SK-N-SH (cell line): ENCODE measurements at regions not wholly inside any gene's neighbourhood (a gene's known extent, or its start where the extent isn't known, plus 50 kb on each side); places are given as distances from the start of the nearest gene placed in this dataset.
"Not testable (repeated sequence)": the region's sequence is repeated elsewhere in the genome, so short reads cannot be mapped to it uniquely, and the experiment has no call there.

Experiments used
- CTCF ChIA-PET: fragments of 300-600, 350-600 bp; formaldehyde crosslinking; extraction: SDS; loops from one replicate; lab custom pipeline; 2021; lab: Yijun Ruan, JAX
- POLR2A ChIA-PET: fragments of 350-600 bp; sonication (Branson Sonifier 250); formaldehyde crosslinking; extraction: SDS; loops from one replicate; lab custom pipeline; 2020; ENCODE audit warnings: antibody characterized with exemption, inconsistent platforms; lab: Yijun Ruan, JAX
- DNase-seq: peaks from one replicate; pipeline ENCODE4 v3.0.0; 2012
- H2AFZ ChIP-seq: fragments of 200-600 bp; sonication (generic); 2 replicates; pipeline ENCODE4 v1.8.1; 2016; ENCODE audit warnings: antibody characterized with exemption, mild to moderate bottlenecking, low read depth
- H3F3A ChIP-seq: fragments of 200-600 bp; sonication (generic); replicated peaks from 2 replicates; pipeline ENCODE3; 2016; ENCODE audit warnings: antibody characterized with exemption, mild to moderate bottlenecking; ENCODE audit not compliant: insufficient read depth
- H3K27ac ChIP-seq, 2 experiments: fragments of 200-500 bp in 1 of 2; fragments of 200-600 bp in 1 of 2; sonication (Bioruptor generic) in 1 of 2; sonication (generic), shearing (Covaris generic) in 1 of 2; 2 replicates each; pipeline versions ENCODE4 v1.5.1 to v1.6.1; 2014 to 2016; ENCODE audit warnings: low read depth in 2 of 2, inconsistent platforms in 1 of 2, low read length in 1 of 2, mild to moderate bottlenecking in 1 of 2, mixed read lengths in 1 of 2
- H3K27me3 ChIP-seq: fragments of 200-600 bp; sonication (generic), shearing (Covaris generic); 2 replicates; pipeline ENCODE4 v1.6.1; 2016; ENCODE audit warnings: mixed run types; ENCODE audit not compliant: insufficient read depth
- H3K36me3 ChIP-seq, 2 experiments: fragments of 200-500 bp in 1 of 2; fragments of 200-600 bp in 1 of 2; sonication (Bioruptor generic) in 1 of 2; sonication (generic) in 1 of 2; replicated peaks in 1 of 2; 2 replicates each; pipeline versions ENCODE3 to v1.5.1; 2014 to 2016; ENCODE audit warnings: low read length in 1 of 2, mild to moderate bottlenecking in 1 of 2; ENCODE audit not compliant: insufficient read depth in 2 of 2, control insufficient read depth in 1 of 2
- H3K4me1 ChIP-seq, 2 experiments: fragments of 200-500 bp in 1 of 2; fragments of 200-600 bp in 1 of 2; sonication (Bioruptor generic) in 1 of 2; sonication (generic), shearing (Covaris generic) in 1 of 2; 2 replicates each; pipeline versions ENCODE4 v1.5.1 to v1.6.1; 2014 to 2016; ENCODE audit warnings: low read depth in 1 of 2, low read length in 1 of 2, mixed run types in 1 of 2; ENCODE audit not compliant: insufficient read depth in 2 of 2, control insufficient read depth in 1 of 2
- H3K4me2 ChIP-seq: fragments of 200-600 bp; sonication (generic), shearing (Covaris generic); 2 replicates; pipeline ENCODE4 v1.6.1; 2017; ENCODE audit warnings: mixed run types
- H3K4me3 ChIP-seq, 2 experiments: fragments of 200-500 bp in 1 of 2; fragments of 200-600 bp in 1 of 2; sonication (Bioruptor generic) in 1 of 2; sonication (generic), shearing (Covaris generic) in 1 of 2; 2 replicates each; pipeline versions ENCODE4 v1.5.1 to v1.8.1; 2014 to 2016; ENCODE audit warnings: low read depth in 2 of 2, inconsistent platforms in 1 of 2, low read length in 1 of 2, mild to moderate bottlenecking in 1 of 2, mixed read lengths in 1 of 2, moderate library complexity in 1 of 2
- H3K79me2 ChIP-seq: fragments of 200-600 bp; sonication (generic); 2 replicates; pipeline ENCODE4 v1.8.1; 2017; ENCODE audit warnings: mild to moderate bottlenecking; ENCODE audit not compliant: insufficient read depth
- H3K9ac ChIP-seq: fragments of 200-600 bp; sonication (generic); 2 replicates; pipeline ENCODE4 v1.6.1; 2017; ENCODE audit warnings: mixed run types
- H3K9me2 ChIP-seq: fragments of 200-600 bp; sonication (generic); 2 replicates; pipeline ENCODE4 v1.6.1; 2017; ENCODE audit warnings: mixed run types
- H3K9me3 ChIP-seq: fragments of 200-600 bp; sonication (generic); 2 replicates; pipeline ENCODE4 v1.6.1; 2017; ENCODE audit warnings: mixed run types, mild to moderate bottlenecking, moderate library complexity
- H4K20me1 ChIP-seq: fragments of 200-600 bp; sonication (generic); 2 replicates; pipeline ENCODE4 v1.6.1; 2017; ENCODE audit warnings: mild to moderate bottlenecking, mixed run types; ENCODE audit not compliant: insufficient read depth
- CHD2 ChIP-seq: fragments of 150-350 bp; IDR thresholded peaks from 2 replicates; pipeline ENCODE4 v1.6.1; 2018; ENCODE audit warnings: low read length; ENCODE audit not compliant: partially characterized antibody
- FOXM1 ChIP-seq: IDR thresholded peaks from 2 replicates; pipeline ENCODE4 v1.4.0; 2012; ENCODE audit warnings: low read depth, mild to moderate bottlenecking
- JUND ChIP-seq: IDR thresholded peaks from 2 replicates; pipeline ENCODE4 v1.4.0; 2012
- MAX ChIP-seq: IDR thresholded peaks from 2 replicates; pipeline ENCODE4 v1.4.0; 2012; ENCODE audit warnings: low read depth
- NFIC ChIP-seq: IDR thresholded peaks from 2 replicates; pipeline ENCODE4 v1.4.0; 2012; ENCODE audit warnings: borderline replicate concordance
- PBX3 ChIP-seq: IDR thresholded peaks from 2 replicates; pipeline ENCODE4; 2012
- RCOR1 ChIP-seq: fragments of 150-350 bp; IDR thresholded peaks from 2 replicates; pipeline ENCODE4 v1.6.1; 2017; ENCODE audit warnings: antibody characterized with exemption, low read length
- SIN3A ChIP-seq: IDR thresholded peaks from 2 replicates; pipeline ENCODE4 v1.6.1; 2012; ENCODE audit warnings: low read depth, mild to moderate bottlenecking, low read length, moderate library complexity, borderline replicate concordance
- TAF1 ChIP-seq: IDR thresholded peaks from 2 replicates; pipeline ENCODE4 v1.6.1; 2012; ENCODE audit warnings: low read depth, mild to moderate bottlenecking, low read length, moderate library complexity, borderline replicate concordance
- USF2 ChIP-seq: fragments of 150-350 bp; IDR thresholded peaks from 2 replicates; pipeline ENCODE4 v1.6.1; 2017; ENCODE audit warnings: antibody characterized with exemption, low read length, low read depth, borderline replicate concordance
- YY1 ChIP-seq: IDR thresholded peaks from 2 replicates; pipeline ENCODE4 v1.4.0; 2012; ENCODE audit warnings: low read depth, mild to moderate bottlenecking
- WGBS: methylation state at CpG from one replicate; pipeline ENCODE4 v1.1.6; 2017; ENCODE audit warnings: low lambda C conversion rate; 5-methylcytosine and 5-hydroxymethylcytosine counted together
- TF ChIP-seq, protein P1 (sequence below): IDR thresholded peaks from 2 replicates; pipeline ENCODE4 v1.4.0; 2012; ENCODE audit warnings: low read depth, borderline replicate concordance
- TF ChIP-seq, protein P2 (sequence below): IDR thresholded peaks from 2 replicates; pipeline ENCODE4 v1.4.0; 2012; ENCODE audit warnings: low read depth, borderline replicate concordance
- TF ChIP-seq, protein P3 (sequence below): IDR thresholded peaks from 2 replicates; pipeline ENCODE4 v1.6.1; 2012; ENCODE audit warnings: mild to moderate bottlenecking, low read depth, low read length, moderate library complexity

DNA sequence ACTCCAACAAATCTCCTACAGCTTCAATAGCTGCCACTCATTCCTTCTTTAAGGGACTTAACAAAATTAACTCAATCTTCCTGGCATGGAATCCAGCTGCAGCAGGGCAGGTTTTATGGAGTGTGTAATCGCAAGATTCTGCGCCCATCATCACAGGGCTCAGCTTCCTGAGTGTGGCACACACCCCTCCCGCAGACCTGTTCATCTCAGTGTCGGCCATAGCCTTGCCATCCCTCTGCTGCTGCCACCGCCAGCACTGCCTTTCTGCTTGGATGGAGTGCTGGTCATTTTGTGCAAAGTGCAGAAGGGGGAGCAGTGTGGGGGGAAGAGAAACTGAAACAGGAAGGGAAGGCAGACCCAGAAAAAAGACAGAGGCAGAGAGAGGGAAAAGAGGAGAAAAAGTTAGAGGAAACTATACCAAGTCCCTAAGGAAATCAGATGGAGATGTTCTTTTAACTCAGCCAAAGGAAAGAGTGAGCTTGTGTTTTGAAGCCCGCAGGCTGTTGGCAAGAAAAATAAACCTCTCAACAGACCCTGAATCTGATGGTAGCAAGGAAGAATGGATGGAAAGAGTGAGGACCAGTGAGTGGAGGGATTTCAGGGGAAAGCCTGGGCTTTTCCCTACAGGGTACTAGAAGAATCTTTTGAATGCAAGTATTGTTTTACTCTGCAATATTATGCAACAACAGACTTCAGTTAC, 324.2 kb downstream of the SEC16B start:
- Histone ChIP-seq H3K9me2 (no peaks in the 10 kb centered on the region), H3F3A (no peaks in the 10 kb centered on the region), H3K79me2 (no peaks in the 10 kb centered on the region), H3K4me2 (no peak overlapping the region), H3K27me3 (no peaks in the 10 kb centered on the region), H3K9me3 (no peaks in the 10 kb centered on the region), H4K20me1 (no peaks in the 10 kb centered on the region), H3K27ac (no peak overlapping the region), H2AFZ (no peak overlapping the region), H3K9ac (no peak overlapping the region), H3K4me1 (peaks cover 0 to 8% of the 10 kb centered on the region in 2 experiments; a peak in 1 of 4 replicates), H3K4me3 (no peak overlapping the region), H3K36me3 (no peaks in the 10 kb centered on the region)
- DNase-seq: no peak
- POLR2A ChIA-PET: no interaction called here
- no peak for TF ChIP-seq YY1
- TF ChIP-seq USF2: no peak
- no peak for TF ChIP-seq FOXM1
- TF ChIP-seq JUND: no peak
- TF ChIP-seq RCOR1: no peak
- TF ChIP-seq NFIC: no peak
- TF ChIP-seq SIN3A: no peak
- TF ChIP-seq, protein P1, sequence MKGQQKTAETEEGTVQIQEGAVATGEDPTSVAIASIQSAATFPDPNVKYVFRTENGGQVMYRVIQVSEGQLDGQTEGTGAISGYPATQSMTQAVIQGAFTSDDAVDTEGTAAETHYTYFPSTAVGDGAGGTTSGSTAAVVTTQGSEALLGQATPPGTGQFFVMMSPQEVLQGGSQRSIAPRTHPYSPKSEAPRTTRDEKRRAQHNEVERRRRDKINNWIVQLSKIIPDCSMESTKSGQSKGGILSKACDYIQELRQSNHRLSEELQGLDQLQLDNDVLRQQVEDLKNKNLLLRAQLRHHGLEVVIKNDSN: no peak
- 28% methylated on average over 6 of the region's 6 CpGs for WGBS
- CTCF ChIA-PET: interaction anchor here (1.8 kb wide), 1 partner anchor 12 kb away, joined by 6 read pairs; no protein-coding TSS in a partner anchor

- no peaks in the 10 kb centered on the region for H3K79me2 ChIP-seq
- H3K9me3 ChIP-seq: no peaks in the 10 kb centered on the region
- H3K4me1 ChIP-seq: no peaks in the 10 kb centered on the region; a peak in 1 of 4 replicates
- H3K9me2 ChIP-seq: no peaks in the 10 kb centered on the region
- no peak for TF ChIP-seq CHD2
- TF ChIP-seq, protein P2, sequence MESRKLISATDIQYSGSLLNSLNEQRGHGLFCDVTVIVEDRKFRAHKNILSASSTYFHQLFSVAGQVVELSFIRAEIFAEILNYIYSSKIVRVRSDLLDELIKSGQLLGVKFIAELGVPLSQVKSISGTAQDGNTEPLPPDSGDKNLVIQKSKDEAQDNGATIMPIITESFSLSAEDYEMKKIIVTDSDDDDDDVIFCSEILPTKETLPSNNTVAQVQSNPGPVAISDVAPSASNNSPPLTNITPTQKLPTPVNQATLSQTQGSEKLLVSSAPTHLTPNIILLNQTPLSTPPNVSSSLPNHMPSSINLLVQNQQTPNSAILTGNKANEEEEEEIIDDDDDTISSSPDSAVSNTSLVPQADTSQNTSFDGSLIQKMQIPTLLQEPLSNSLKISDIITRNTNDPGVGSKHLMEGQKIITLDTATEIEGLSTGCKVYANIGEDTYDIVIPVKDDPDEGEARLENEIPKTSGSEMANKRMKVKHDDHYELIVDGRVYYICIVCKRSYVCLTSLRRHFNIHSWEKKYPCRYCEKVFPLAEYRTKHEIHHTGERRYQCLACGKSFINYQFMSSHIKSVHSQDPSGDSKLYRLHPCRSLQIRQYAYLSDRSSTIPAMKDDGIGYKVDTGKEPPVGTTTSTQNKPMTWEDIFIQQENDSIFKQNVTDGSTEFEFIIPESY: no peak
- TF ChIP-seq, protein P3, sequence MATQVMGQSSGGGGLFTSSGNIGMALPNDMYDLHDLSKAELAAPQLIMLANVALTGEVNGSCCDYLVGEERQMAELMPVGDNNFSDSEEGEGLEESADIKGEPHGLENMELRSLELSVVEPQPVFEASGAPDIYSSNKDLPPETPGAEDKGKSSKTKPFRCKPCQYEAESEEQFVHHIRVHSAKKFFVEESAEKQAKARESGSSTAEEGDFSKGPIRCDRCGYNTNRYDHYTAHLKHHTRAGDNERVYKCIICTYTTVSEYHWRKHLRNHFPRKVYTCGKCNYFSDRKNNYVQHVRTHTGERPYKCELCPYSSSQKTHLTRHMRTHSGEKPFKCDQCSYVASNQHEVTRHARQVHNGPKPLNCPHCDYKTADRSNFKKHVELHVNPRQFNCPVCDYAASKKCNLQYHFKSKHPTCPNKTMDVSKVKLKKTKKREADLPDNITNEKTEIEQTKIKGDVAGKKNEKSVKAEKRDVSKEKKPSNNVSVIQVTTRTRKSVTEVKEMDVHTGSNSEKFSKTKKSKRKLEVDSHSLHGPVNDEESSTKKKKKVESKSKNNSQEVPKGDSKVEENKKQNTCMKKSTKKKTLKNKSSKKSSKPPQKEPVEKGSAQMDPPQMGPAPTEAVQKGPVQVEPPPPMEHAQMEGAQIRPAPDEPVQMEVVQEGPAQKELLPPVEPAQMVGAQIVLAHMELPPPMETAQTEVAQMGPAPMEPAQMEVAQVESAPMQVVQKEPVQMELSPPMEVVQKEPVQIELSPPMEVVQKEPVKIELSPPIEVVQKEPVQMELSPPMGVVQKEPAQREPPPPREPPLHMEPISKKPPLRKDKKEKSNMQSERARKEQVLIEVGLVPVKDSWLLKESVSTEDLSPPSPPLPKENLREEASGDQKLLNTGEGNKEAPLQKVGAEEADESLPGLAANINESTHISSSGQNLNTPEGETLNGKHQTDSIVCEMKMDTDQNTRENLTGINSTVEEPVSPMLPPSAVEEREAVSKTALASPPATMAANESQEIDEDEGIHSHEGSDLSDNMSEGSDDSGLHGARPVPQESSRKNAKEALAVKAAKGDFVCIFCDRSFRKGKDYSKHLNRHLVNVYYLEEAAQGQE: no peak
- no peak for TF ChIP-seq TAF1
- no peak for TF ChIP-seq PBX3
- TF ChIP-seq MAX: no peak
- TF ChIP-seq, all 33 proteins: peak for 0
- no peak overlapping the region for H3K4me3 ChIP-seq
- no peak overlapping the region for H2AFZ ChIP-seq
- no peak overlapping the region for H3K27ac ChIP-seq
- ChIA-PET POLR2A (no interaction called here), CTCF (no interaction called here)
- H3K9ac ChIP-seq: no peak overlapping the region
- H3F3A ChIP-seq: no peaks in the 10 kb centered on the region
- H4K20me1 ChIP-seq: no peaks in the 10 kb centered on the region
- H3K36me3 ChIP-seq: no peaks in the 10 kb centered on the region
- no peak for DNase-seq
- no peaks in the 10 kb centered on the region for H3K27me3 ChIP-seq
- no peak overlapping the region for H3K4me2 ChIP-seq
Observed at GRCh38 chr1:177640687-177641086, 329.2 kb downstream of the SEC16B start.

DNA sequence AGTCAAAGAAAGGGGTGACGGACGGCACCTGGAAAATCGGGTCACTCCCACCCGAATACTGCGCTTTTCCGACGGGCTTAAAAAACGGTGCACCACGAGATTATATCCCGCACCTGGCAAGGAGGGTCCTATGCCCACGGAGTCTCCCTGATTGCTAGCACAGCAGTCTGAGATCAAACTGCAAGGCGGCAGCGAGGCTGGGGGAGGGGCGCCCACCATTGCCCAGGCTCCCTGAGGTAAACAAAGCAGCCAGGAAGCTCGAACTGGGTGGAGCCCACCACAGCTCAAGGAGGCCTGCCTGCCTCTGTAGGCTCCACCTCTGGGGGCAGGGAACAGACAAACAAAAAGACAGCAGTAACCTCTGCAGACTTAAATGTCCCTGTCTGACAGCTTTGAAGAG, 335.7 kb downstream of the SEC16B start:
- 51% methylated on average over 7 of the region's 15 CpGs for WGBS
- H3F3A ChIP-seq, H3K4me3 ChIP-seq, H3K9ac ChIP-seq, H3K36me3 ChIP-seq, H3K27me3 ChIP-seq, CTCF ChIA-PET, H3K4me2 ChIP-seq, H4K20me1 ChIP-seq, H3K4me1 ChIP-seq, H3K9me2 ChIP-seq, H3K9me3 ChIP-seq, H3K27ac ChIP-seq, DNase-seq, H2AFZ ChIP-seq, POLR2A ChIA-PET, H3K79me2 ChIP-seq: not testable (repeated sequence)
